Trophoblast cell (in vitro differentiated cells and primary cell): ENCODE measurements at regions not wholly inside any gene's neighbourhood (a gene's known extent, or its start where the extent isn't known, plus 50 kb on each side); places are given as distances from the start of the nearest gene placed in this dataset.

Experiments used
- DNase-seq, 2 donors: peaks; one replicate each; pipeline ENCODE4 v3.0.0-alpha.2; 2016
- H2AFZ ChIP-seq: 2 replicates; pipeline ENCODE4 v1.6.1; 2013; ENCODE audit warnings: low read length, moderate library complexity, mild to moderate bottlenecking; ENCODE audit not compliant: insufficient read depth, poor library complexity
- H2AK5ac ChIP-seq: 2 replicates; pipeline ENCODE4 v1.6.1; 2013; ENCODE audit warnings: mild to moderate bottlenecking, low read length
- H2BK120ac ChIP-seq: 2 replicates; pipeline ENCODE4 v1.6.1; 2013; ENCODE audit warnings: low read length, mild to moderate bottlenecking, moderate library complexity; ENCODE audit not compliant: insufficient read depth, poor library complexity
- H2BK12ac ChIP-seq: 2 replicates; pipeline ENCODE4 v1.6.1; 2013; ENCODE audit warnings: mild to moderate bottlenecking, low read length, moderate library complexity
- H2BK5ac ChIP-seq: 2 replicates; pipeline ENCODE4 v1.6.1; 2013; ENCODE audit warnings: low read length, low read depth, moderate library complexity, mild to moderate bottlenecking; ENCODE audit not compliant: poor library complexity
- H3K14ac ChIP-seq: 2 replicates; pipeline ENCODE4 v1.6.1; 2013; ENCODE audit warnings: mild to moderate bottlenecking, low read length
- H3K18ac ChIP-seq: 2 replicates; pipeline ENCODE4 v1.6.1; 2013; ENCODE audit warnings: mild to moderate bottlenecking, low read length
- H3K23ac ChIP-seq: 2 replicates; pipeline ENCODE4 v1.6.1; 2013; ENCODE audit warnings: low read length
- H3K27ac ChIP-seq: 2 replicates; pipeline ENCODE4 v1.5.1; 2013; ENCODE audit warnings: low read depth, mild to moderate bottlenecking, inconsistent platforms, low read length, moderate library complexity
- H3K27me3 ChIP-seq: 2 replicates; pipeline ENCODE4 v1.6.1; 2013; ENCODE audit warnings: inconsistent platforms, mild to moderate bottlenecking, low read length, moderate library complexity; ENCODE audit not compliant: insufficient read depth
- H3K36me3 ChIP-seq, 2 experiments: 1 replicate in 1 of 2; 2 replicates in 1 of 2; pipeline ENCODE4 v1.6.1; 2013; ENCODE audit warnings: low read length in 2 of 2, mild to moderate bottlenecking in 2 of 2, moderate library complexity in 1 of 2; ENCODE audit not compliant: insufficient read depth in 2 of 2, control insufficient read depth in 1 of 2
- H3K4ac ChIP-seq: 2 replicates; pipeline ENCODE4 v1.6.1; 2013; ENCODE audit warnings: low read depth, mild to moderate bottlenecking, low read length, moderate library complexity
- H3K4me1 ChIP-seq, 2 experiments: 1 replicate in 1 of 2; 2 replicates in 1 of 2; pipeline ENCODE4 v1.6.1; 2013; ENCODE audit warnings: low read length in 2 of 2, mild to moderate bottlenecking in 2 of 2, moderate library complexity in 1 of 2; ENCODE audit not compliant: insufficient read depth in 2 of 2, control insufficient read depth in 1 of 2
- H3K4me2 ChIP-seq: 2 replicates; pipeline ENCODE4 v1.6.1; 2013; ENCODE audit warnings: inconsistent platforms, mild to moderate bottlenecking, low read length, moderate library complexity
- H3K4me3 ChIP-seq: 2 replicates; pipeline ENCODE4 v1.5.1; 2013; ENCODE audit warnings: mild to moderate bottlenecking, low read depth, low read length, inconsistent platforms
- H3K79me1 ChIP-seq: one replicate; pipeline ENCODE4 v1.6.1; 2013; ENCODE audit warnings: low read length
- H3K79me2 ChIP-seq: 2 replicates; pipeline ENCODE4 v1.6.1; 2013; ENCODE audit warnings: low read length, mild to moderate bottlenecking; ENCODE audit not compliant: control insufficient read depth, insufficient read depth, poor library complexity
- H3K9ac ChIP-seq: 2 replicates; pipeline ENCODE4 v1.6.1; 2013; ENCODE audit warnings: mild to moderate bottlenecking, low read length
- H3K9me3 ChIP-seq: 2 replicates; pipeline ENCODE4 v1.6.1; 2013; ENCODE audit warnings: low read depth, mild to moderate bottlenecking, control low read depth, inconsistent platforms, low read length; ENCODE audit not compliant: insufficient read depth
- H4K12ac ChIP-seq: 2 replicates; pipeline ENCODE4 v1.6.1; 2013; ENCODE audit warnings: low read depth, mild to moderate bottlenecking, low read length, moderate library complexity
- H4K8ac ChIP-seq: 2 replicates; pipeline ENCODE4 v1.6.1; 2013; ENCODE audit warnings: low read depth, mild to moderate bottlenecking, low read length, moderate library complexity
- H4K91ac ChIP-seq: one replicate; pipeline ENCODE4 v1.6.1; 2013; ENCODE audit warnings: low read depth, mild to moderate bottlenecking, low read length, moderate library complexity
- WGBS: extraction: QIAGEN DNeasy Blood & Tissue Kit; methylation state at CpG from one replicate; pipeline ENCODE4 v1.1.7; 2013; ENCODE audit warnings: missing lambda C conversion rate; ENCODE audit not compliant: insufficient read length, insufficient coverage; ENCODE audit errors: extremely low coverage; 5-methylcytosine and 5-hydroxymethylcytosine counted together

- Histone ChIP-seq H3K14ac (no peak overlapping the region), H3K18ac (no peak overlapping the region), H3K9me3 (no peaks in the 10 kb centered on the region), H3K79me2 (no peaks in the 10 kb centered on the region), H3K4me2 (no peak overlapping the region), H3K36me3 (no peaks in the 10 kb centered on the region), H3K79me1 (no peaks in the 10 kb centered on the region), H3K4ac (no peak overlapping the region), H4K91ac (no peak overlapping the region), H3K4me3 (no peak overlapping the region), H3K4me1 (no peaks in the 10 kb centered on the region), H4K12ac (no peak overlapping the region), H2BK120ac (no peak overlapping the region), H3K23ac (no peak overlapping the region), H2AK5ac (no peak overlapping the region), H3K27me3 (no peaks in the 10 kb centered on the region), H3K27ac (no peak overlapping the region), H2BK5ac (no peak overlapping the region), H2BK12ac (no peak overlapping the region), H2AFZ (no peak overlapping the region), H3K9ac (no peak overlapping the region), H4K8ac (no peak overlapping the region)
- no CpG with 5 or more reads among the region's 2 CpGs for WGBS
- DNase-seq: peak in 1 of 2 donors; percentile 65
Observed at GRCh38 chr3:94616833-94617232, 554.0 kb downstream of the NSUN3 start.

- no peak overlapping the region for H3K18ac ChIP-seq
- no peak overlapping the region for H4K8ac ChIP-seq
- H3K79me2 ChIP-seq: no peaks in the 10 kb centered on the region
- H2BK12ac ChIP-seq: no peak overlapping the region
- no CpG with 5 or more reads among the region's 2 CpGs for WGBS
- no peak for DNase-seq
- no peak overlapping the region for H2AK5ac ChIP-seq
- H3K36me3 ChIP-seq: no peaks in the 10 kb centered on the region
- no peak overlapping the region for H4K12ac ChIP-seq
- H3K4ac ChIP-seq: no peak overlapping the region
- H2BK120ac ChIP-seq: no peak overlapping the region
- H4K91ac ChIP-seq: no peak overlapping the region
- no peak overlapping the region for H2AFZ ChIP-seq
- no peaks in the 10 kb centered on the region for H3K79me1 ChIP-seq
- H3K4me2 ChIP-seq: no peak overlapping the region
- no peak overlapping the region for H3K14ac ChIP-seq
- no peak overlapping the region for H3K4me3 ChIP-seq
- H3K9me3 ChIP-seq: no peaks in the 10 kb centered on the region
- no peaks in the 10 kb centered on the region for H3K4me1 ChIP-seq
- H3K27me3 ChIP-seq: no peaks in the 10 kb centered on the region
- no peak overlapping the region for H3K23ac ChIP-seq
- H2BK5ac ChIP-seq: no peak overlapping the region
- no peak overlapping the region for H3K9ac ChIP-seq
- H3K27ac ChIP-seq: no peak overlapping the region
Observed at GRCh38 chr3:94617312-94617711, 554.5 kb downstream of the NSUN3 start.

GRCh38 chr3:94619643-94620042 lies 556.8 kb downstream of the NSUN3 start:
- Histone ChIP-seq H3K23ac (no peak overlapping the region), H2AFZ (no peak overlapping the region), H3K27ac (no peak overlapping the region), H3K14ac (no peak overlapping the region), H2BK12ac (no peak overlapping the region), H3K18ac (no peak overlapping the region), H4K8ac (no peak overlapping the region), H2AK5ac (no peak overlapping the region), H3K9ac (no peak overlapping the region), H3K4me1 (no peaks in the 10 kb centered on the region), H3K9me3 (no peaks in the 10 kb centered on the region), H3K4me2 (no peak overlapping the region), H2BK5ac (no peak overlapping the region), H3K4me3 (no peak overlapping the region), H4K91ac (no peak overlapping the region), H2BK120ac (no peak overlapping the region), H4K12ac (no peak overlapping the region), H3K4ac (no peak overlapping the region), H3K36me3 (no peaks in the 10 kb centered on the region), H3K27me3 (no peaks in the 10 kb centered on the region), H3K79me1 (no peaks in the 10 kb centered on the region), H3K79me2 (no peaks in the 10 kb centered on the region)
- no CpG with 5 or more reads among the region's 3 CpGs for WGBS
- no peak for DNase-seq

GRCh38 chr3:94626573-94626972 lies 563.7 kb downstream of the NSUN3 start:
- Histone ChIP-seq H3K4me2 (no peak overlapping the region), H3K79me1 (no peaks in the 10 kb centered on the region), H4K91ac (no peak overlapping the region), H3K4me3 (no peak overlapping the region), H2BK12ac (no peak overlapping the region), H4K8ac (no peak overlapping the region), H3K18ac (no peak overlapping the region), H3K27me3 (no peaks in the 10 kb centered on the region), H3K4ac (no peak overlapping the region), H3K27ac (no peak overlapping the region), H2AK5ac (no peak overlapping the region), H3K79me2 (no peaks in the 10 kb centered on the region), H3K9ac (no peak overlapping the region), H2BK120ac (no peak overlapping the region), H3K4me1 (no peaks in the 10 kb centered on the region), H2AFZ (no peak overlapping the region), H4K12ac (no peak overlapping the region), H3K36me3 (no peaks in the 10 kb centered on the region), H3K14ac (no peak overlapping the region), H3K23ac (no peak overlapping the region), H2BK5ac (no peak overlapping the region), H3K9me3 (no peaks in the 10 kb centered on the region)
- no CpG with 5 or more reads among the region's 1 CpG for WGBS
- no peak for DNase-seq
